IPS-15b (cell line): ENCODE measurements at regions not wholly inside any gene's neighbourhood (a gene's known extent, or its start where the extent isn't known, plus 50 kb on each side); places are given as distances from the start of the nearest gene placed in this dataset.
"Not testable (repeated sequence)": the region's sequence is repeated elsewhere in the genome, so short reads cannot be mapped to it uniquely, and the experiment has no call there.

Experiments
- H3K27me3 ChIP-seq: one replicate; pipeline ENCODE4 v1.6.1; 2013; ENCODE audit warnings: low read length; ENCODE audit not compliant: control insufficient read depth, insufficient read depth
- H3K36me3 ChIP-seq: one replicate; pipeline ENCODE4 v1.6.1; 2013; ENCODE audit warnings: low read length; ENCODE audit not compliant: control insufficient read depth, insufficient read depth
- H3K4me1 ChIP-seq: one replicate; pipeline ENCODE4 v1.6.1; 2013; ENCODE audit warnings: mild to moderate bottlenecking, low read length; ENCODE audit not compliant: control insufficient read depth, insufficient read depth
- H3K4me3 ChIP-seq: one replicate; pipeline ENCODE4 v1.5.1; 2013; ENCODE audit warnings: low read depth, low read length
- H3K9ac ChIP-seq: one replicate; pipeline ENCODE4 v1.6.1; 2013; ENCODE audit warnings: low read depth, mild to moderate bottlenecking, low read length
- H3K9me3 ChIP-seq: one replicate; pipeline ENCODE4 v1.6.1; 2013; ENCODE audit warnings: mild to moderate bottlenecking, low read length; ENCODE audit not compliant: control insufficient read depth, insufficient read depth

GRCh38 chr3:18185624-18186023 is 239.5 kb downstream of the SATB1 start:
- no peaks in the 10 kb centered on the region for H3K27me3 ChIP-seq
- H3K4me1 ChIP-seq, result no peaks in the 10 kb centered on the region
- no peak overlapping the region for H3K4me3 ChIP-seq
- H3K9me3 ChIP-seq, result no peaks in the 10 kb centered on the region
- H3K9ac ChIP-seq, result no peak overlapping the region
- no peaks in the 10 kb centered on the region for H3K36me3 ChIP-seq

- H3K9me3 ChIP-seq, H3K4me3 ChIP-seq, H3K27me3 ChIP-seq, H3K36me3 ChIP-seq, H3K9ac ChIP-seq, H3K4me1 ChIP-seq: not testable (repeated sequence)
Observed at GRCh38 chr3:18182923-18183322, 242.2 kb downstream of the SATB1 start.

GRCh38 chr3:18179521-18179920 is 245.6 kb downstream of the SATB1 start:
- no peak overlapping the region for H3K4me3 ChIP-seq

GRCh38 chr3:18177271-18177670 is 247.9 kb downstream of the SATB1 start:
- Histone ChIP-seq H3K9ac (no peak overlapping the region), H3K9me3 (no peaks in the 10 kb centered on the region), H3K27me3 (no peaks in the 10 kb centered on the region), H3K4me3 (no peak overlapping the region), H3K36me3 (no peaks in the 10 kb centered on the region), H3K4me1 (no peaks in the 10 kb centered on the region)

More at GRCh38 chr3:18179521-18179920, 245.6 kb downstream of the SATB1 start:
- Histone ChIP-seq H3K36me3 (no peaks in the 10 kb centered on the region), H3K9me3 (no peaks in the 10 kb centered on the region), H3K27me3 (no peaks in the 10 kb centered on the region), H3K9ac (no peak overlapping the region), H3K4me1 (no peaks in the 10 kb centered on the region)

GRCh38 chr3:18173891-18174290 is 251.2 kb downstream of the SATB1 start:
- not testable (repeated sequence) for H3K9ac ChIP-seq, H3K9me3 ChIP-seq

GRCh38 chr3:18159681-18160080 is 265.5 kb downstream of the SATB1 start:
- Histone ChIP-seq H3K9ac (no peak overlapping the region), H3K27me3 (no peaks in the 10 kb centered on the region), H3K9me3 (no peaks in the 10 kb centered on the region), H3K4me3 (no peak overlapping the region), H3K36me3 (no peaks in the 10 kb centered on the region), H3K4me1 (no peaks in the 10 kb centered on the region)

More at GRCh38 chr3:18173891-18174290, 251.2 kb downstream of the SATB1 start:
- H3K27me3 ChIP-seq, H3K36me3 ChIP-seq, H3K4me3 ChIP-seq, H3K4me1 ChIP-seq: not testable (repeated sequence)

- no peak overlapping the region for H3K4me3 ChIP-seq
- no peaks in the 10 kb centered on the region for H3K27me3 ChIP-seq
- H3K36me3 ChIP-seq, result no peaks in the 10 kb centered on the region
- H3K9ac ChIP-seq, result no peak overlapping the region
- H3K9me3 ChIP-seq, result no peaks in the 10 kb centered on the region
- H3K4me1 ChIP-seq, result peaks cover 4% of the 10 kb centered on the region
Observed at GRCh38 chr3:18153571-18154173, 271.5 kb downstream of the SATB1 start.

GRCh38 chr3:18151199-18151598 is 273.9 kb downstream of the SATB1 start:
- Histone ChIP-seq H3K9me3 (no peaks in the 10 kb centered on the region), H3K27me3 (no peaks in the 10 kb centered on the region), H3K36me3 (no peaks in the 10 kb centered on the region), H3K9ac (no peak overlapping the region), H3K4me3 (no peak overlapping the region), H3K4me1 (peaks cover 4% of the 10 kb centered on the region)

GRCh38 chr3:18149935-18150334 is 275.2 kb downstream of the SATB1 start:
- H3K4me3 ChIP-seq, result no peak overlapping the region
- H3K9ac ChIP-seq, result no peak overlapping the region
- no peaks in the 10 kb centered on the region for H3K9me3 ChIP-seq
- no peaks in the 10 kb centered on the region for H3K27me3 ChIP-seq
- peaks cover 4% of the 10 kb centered on the region for H3K4me1 ChIP-seq
- H3K36me3 ChIP-seq, result no peaks in the 10 kb centered on the region

GRCh38 chr3:18149386-18149785 is 275.8 kb downstream of the SATB1 start:
- Histone ChIP-seq H3K27me3 (no peaks in the 10 kb centered on the region), H3K4me3 (no peak overlapping the region), H3K9me3 (no peaks in the 10 kb centered on the region), H3K36me3 (no peaks in the 10 kb centered on the region), H3K9ac (no peak overlapping the region), H3K4me1 (peaks cover 4% of the 10 kb centered on the region)

GRCh38 chr3:18144571-18144970 is 280.6 kb downstream of the SATB1 start:
- no peaks in the 10 kb centered on the region for H3K27me3 ChIP-seq
- no peak overlapping the region for H3K9ac ChIP-seq
- no peaks in the 10 kb centered on the region for H3K9me3 ChIP-seq

GRCh38 chr3:18143258-18143780 is 281.8 kb downstream of the SATB1 start:
- no peak overlapping the region for H3K4me3 ChIP-seq
- H3K27me3 ChIP-seq, result no peaks in the 10 kb centered on the region
- no peaks in the 10 kb centered on the region for H3K36me3 ChIP-seq
- peaks cover 7% of the 10 kb centered on the region for H3K4me1 ChIP-seq
- no peaks in the 10 kb centered on the region for H3K9me3 ChIP-seq
- no peak overlapping the region for H3K9ac ChIP-seq

More at GRCh38 chr3:18144571-18144970, 280.6 kb downstream of the SATB1 start:
- Histone ChIP-seq H3K36me3 (no peaks in the 10 kb centered on the region), H3K4me1 (peaks cover 11% of the 10 kb centered on the region), H3K4me3 (no peak overlapping the region)
